ENCODE measurements at regions not wholly inside any gene's neighbourhood (a gene's known extent, or its start where the extent isn't known, plus 50 kb on each side); places are given as distances from the start of the nearest gene placed in this dataset.
A peak's percentile ranks its signal among the peaks of the same experiment; 100 is the strongest.

GRCh38 chr3:168575750-168576149 is 480.0 kb upstream of the GOLIM4 start:
- H3K36me3 Mint-ChIP-seq = no peaks in the 10 kb centered on the region
- H3K27me3 Mint-ChIP-seq = no peaks in the 10 kb centered on the region
- H3K4me3 Mint-ChIP-seq = no peak overlapping the region
- no peak for ATAC-seq
- no peaks in the 10 kb centered on the region for H3K9me3 Mint-ChIP-seq
- no peaks in the 10 kb centered on the region for H3K4me1 Mint-ChIP-seq
- H3K27ac Mint-ChIP-seq = no peak overlapping the region

- H3K9me3 Mint-ChIP-seq = no peaks in the 10 kb centered on the region
- H3K4me1 Mint-ChIP-seq = no peaks in the 10 kb centered on the region
- no peak overlapping the region for H3K27ac Mint-ChIP-seq
- H3K36me3 Mint-ChIP-seq = no peaks in the 10 kb centered on the region
- ATAC-seq = no peak
- no peak overlapping the region for H3K4me3 Mint-ChIP-seq
- H3K27me3 Mint-ChIP-seq = no peaks in the 10 kb centered on the region
These were observed 478.9 kb upstream of the GOLIM4 start for GRCh38 chr3:168574455-168575158.

GRCh38 chr3:168570404-168571155 is 474.9 kb upstream of the GOLIM4 start:
- H3K4me3 Mint-ChIP-seq = no peak overlapping the region
- no peaks in the 10 kb centered on the region for H3K36me3 Mint-ChIP-seq
- no peaks in the 10 kb centered on the region for H3K9me3 Mint-ChIP-seq
- no peaks in the 10 kb centered on the region for H3K27me3 Mint-ChIP-seq
- no peak overlapping the region for H3K27ac Mint-ChIP-seq
- ATAC-seq = no peak
- no peaks in the 10 kb centered on the region for H3K4me1 Mint-ChIP-seq

GRCh38 chr3:168558728-168559411 is 463.1 kb upstream of the GOLIM4 start:
- no peaks in the 10 kb centered on the region for H3K36me3 Mint-ChIP-seq
- ATAC-seq = peak; percentile 16
- H3K4me3 Mint-ChIP-seq = no peak overlapping the region

GRCh38 chr3:168552251-168552650 is 456.5 kb upstream of the GOLIM4 start:
- Mint-ChIP-seq H3K27me3 (no peaks in the 10 kb centered on the region), H3K9me3 (no peaks in the 10 kb centered on the region), H3K4me1 (no peaks in the 10 kb centered on the region), H3K27ac (no peak overlapping the region), H3K4me3 (no peak overlapping the region), H3K36me3 (no peaks in the 10 kb centered on the region)
- no peak for ATAC-seq

More at GRCh38 chr3:168558728-168559411, 463.1 kb upstream of the GOLIM4 start:
- Mint-ChIP-seq H3K4me1 (no peaks in the 10 kb centered on the region), H3K27me3 (no peaks in the 10 kb centered on the region), H3K9me3 (no peaks in the 10 kb centered on the region), H3K27ac (no peak overlapping the region)

GRCh38 chr3:168548719-168549118 is 453.0 kb upstream of the GOLIM4 start:
- Mint-ChIP-seq H3K27me3 (no peaks in the 10 kb centered on the region), H3K27ac (no peak overlapping the region), H3K36me3 (no peaks in the 10 kb centered on the region), H3K9me3 (no peaks in the 10 kb centered on the region), H3K4me1 (no peaks in the 10 kb centered on the region), H3K4me3 (no peak overlapping the region)
- no peak for ATAC-seq

GRCh38 chr3:168546707-168547106 is 451.0 kb upstream of the GOLIM4 start:
- no peaks in the 10 kb centered on the region for H3K9me3 Mint-ChIP-seq
- no peaks in the 10 kb centered on the region for H3K27me3 Mint-ChIP-seq
- H3K4me3 Mint-ChIP-seq = no peak overlapping the region
- no peaks in the 10 kb centered on the region for H3K4me1 Mint-ChIP-seq
- H3K36me3 Mint-ChIP-seq = no peaks in the 10 kb centered on the region
- no peak for ATAC-seq
- H3K27ac Mint-ChIP-seq = no peak overlapping the region

GRCh38 chr3:168545591-168545990 is 449.9 kb upstream of the GOLIM4 start:
- H3K4me1 Mint-ChIP-seq = no peaks in the 10 kb centered on the region
- H3K36me3 Mint-ChIP-seq = no peaks in the 10 kb centered on the region
- H3K9me3 Mint-ChIP-seq = no peaks in the 10 kb centered on the region
- no peak for ATAC-seq
- no peaks in the 10 kb centered on the region for H3K27me3 Mint-ChIP-seq
- H3K27ac Mint-ChIP-seq = no peak overlapping the region
- H3K4me3 Mint-ChIP-seq = no peak overlapping the region

GRCh38 chr3:168544097-168544957 is 448.6 kb upstream of the GOLIM4 start:
- no peaks in the 10 kb centered on the region for H3K4me1 Mint-ChIP-seq
- ATAC-seq = no peak
- no peaks in the 10 kb centered on the region for H3K36me3 Mint-ChIP-seq
- H3K27ac Mint-ChIP-seq = no peak overlapping the region
- no peaks in the 10 kb centered on the region for H3K9me3 Mint-ChIP-seq
- H3K4me3 Mint-ChIP-seq = no peak overlapping the region
- no peaks in the 10 kb centered on the region for H3K27me3 Mint-ChIP-seq

- Mint-ChIP-seq H3K4me3 (no peak overlapping the region), H3K27ac (no peak overlapping the region)
These were observed 445.0 kb upstream of the GOLIM4 start for GRCh38 chr3:168540726-168541125.

GRCh38 chr3:168539909-168540308 is 444.2 kb upstream of the GOLIM4 start:
- H3K4me3 Mint-ChIP-seq = no peak overlapping the region
- no peaks in the 10 kb centered on the region for H3K36me3 Mint-ChIP-seq
- H3K9me3 Mint-ChIP-seq = no peaks in the 10 kb centered on the region
- no peaks in the 10 kb centered on the region for H3K4me1 Mint-ChIP-seq
- no peak for ATAC-seq
- H3K27me3 Mint-ChIP-seq = no peaks in the 10 kb centered on the region
- no peak overlapping the region for H3K27ac Mint-ChIP-seq

More at GRCh38 chr3:168540726-168541125, 445.0 kb upstream of the GOLIM4 start:
- H3K27me3 Mint-ChIP-seq = no peaks in the 10 kb centered on the region
- no peak for ATAC-seq
- H3K36me3 Mint-ChIP-seq = no peaks in the 10 kb centered on the region
- H3K4me1 Mint-ChIP-seq = no peaks in the 10 kb centered on the region
- no peaks in the 10 kb centered on the region for H3K9me3 Mint-ChIP-seq

- no peaks in the 10 kb centered on the region for H3K4me1 Mint-ChIP-seq
- H3K9me3 Mint-ChIP-seq = peaks cover 3% of the 10 kb centered on the region
- H3K4me3 Mint-ChIP-seq = no peak overlapping the region
- H3K27ac Mint-ChIP-seq = no peak overlapping the region
- no peaks in the 10 kb centered on the region for H3K27me3 Mint-ChIP-seq
- ATAC-seq = no peak
- no peaks in the 10 kb centered on the region for H3K36me3 Mint-ChIP-seq
These were observed 439.0 kb upstream of the GOLIM4 start for GRCh38 chr3:168534761-168535160.

- Mint-ChIP-seq H3K4me1 (no peaks in the 10 kb centered on the region), H3K4me3 (no peak overlapping the region)
These were observed 437.9 kb upstream of the GOLIM4 start for GRCh38 chr3:168533600-168533999.

GRCh38 chr3:168532135-168532534 is 436.4 kb upstream of the GOLIM4 start:
- H3K4me3 Mint-ChIP-seq = no peak overlapping the region
- no peaks in the 10 kb centered on the region for H3K36me3 Mint-ChIP-seq
- H3K9me3 Mint-ChIP-seq = peaks cover 3% of the 10 kb centered on the region
- no peak for ATAC-seq
- no peaks in the 10 kb centered on the region for H3K27me3 Mint-ChIP-seq
- no peak overlapping the region for H3K27ac Mint-ChIP-seq
- no peaks in the 10 kb centered on the region for H3K4me1 Mint-ChIP-seq

More at GRCh38 chr3:168533600-168533999, 437.9 kb upstream of the GOLIM4 start:
- no peak for ATAC-seq
- peaks cover 3% of the 10 kb centered on the region for H3K9me3 Mint-ChIP-seq
- H3K27me3 Mint-ChIP-seq = no peaks in the 10 kb centered on the region
- no peaks in the 10 kb centered on the region for H3K36me3 Mint-ChIP-seq
- H3K27ac Mint-ChIP-seq = no peak overlapping the region

- H3K27ac Mint-ChIP-seq = no peak overlapping the region
- peaks cover 3% of the 10 kb centered on the region for H3K9me3 Mint-ChIP-seq
- H3K4me3 Mint-ChIP-seq = no peak overlapping the region
- ATAC-seq = no peak
- H3K27me3 Mint-ChIP-seq = no peaks in the 10 kb centered on the region
- no peaks in the 10 kb centered on the region for H3K36me3 Mint-ChIP-seq
- no peaks in the 10 kb centered on the region for H3K4me1 Mint-ChIP-seq
These were observed 435.4 kb upstream of the GOLIM4 start for GRCh38 chr3:168531116-168531515.
